ENCODE measurements at regions not wholly inside any gene's neighbourhood (a gene's known extent, or its start where the extent isn't known, plus 50 kb on each side); places are given as distances from the start of the nearest gene placed in this dataset.

- in situ Hi-C loops (cut with MboI) (no loop called here), intact Hi-C loops (cut with micrococcal nuclease) (no loop called here)
- no peak overlapping the region for H3K9ac ChIP-seq (ENCODE audit: insufficient read depth in 1 of 2, low read depth in 2 of 2, low read length in 2 of 2)
- CTCF ChIA-PET (ENCODE audit: low intra/inter-chr PET ratio) = no interaction called here
- no peaks in the 10 kb centered on the region for H3K4me1 ChIP-seq (replicated peaks in 1 of 2; ENCODE audit: control insufficient read depth in 2 of 2, insufficient read depth in 2 of 2, low read length in 2 of 2)
- POLR2A ChIA-PET = no interaction called here
- no peaks in the 10 kb centered on the region for H3K27me3 ChIP-seq (ENCODE audit: control insufficient read depth in 2 of 2, insufficient read depth in 2 of 2, low read length in 2 of 2)
- ATAC-seq = no peak
- no peak overlapping the region for H2AFZ ChIP-seq (ENCODE audit: low read depth, low read length)
- H3K9me3 ChIP-seq (replicated peaks; ENCODE audit: control insufficient read depth, insufficient read depth, low read depth, low read length) = no peaks in the 10 kb centered on the region; the same call in 1 of the 2 replicates
- no peak overlapping the region for H3K4me2 ChIP-seq (ENCODE audit: insufficient read depth, low read length)
- TF ChIP-seq FOXK1 (CRISPR knock-in tag; IDR thresholded peaks at IDR 0.05; ENCODE audit: borderline replicate concordance) = no peak
- TF ChIP-seq BRD4 (IDR thresholded peaks at IDR 0.05) = no peak
- TF ChIP-seq ATF4 (CRISPR knock-in tag; IDR thresholded peaks at IDR 0.05) = no peak
- TF ChIP-seq ZBTB5 (IDR thresholded peaks at IDR 0.05) = no peak
- TF ChIP-seq POLR2H (tag; IDR thresholded peaks at IDR 0.05; ENCODE audit: low read depth) = no peak
- no peak for TF ChIP-seq CTCFL (IDR thresholded peaks at IDR 0.05; ENCODE audit: borderline replicate concordance, insufficient read depth, low read depth, low read length, poor library complexity, severe bottlenecking)
- TF ChIP-seq PML (IDR thresholded peaks at IDR 0.05; ENCODE audit: low read length) = no peak
- TF ChIP-seq KLF1 (tag; IDR thresholded peaks at IDR 0.05) = no peak
- H3K79me2 ChIP-seq (ENCODE audit: control insufficient read depth, insufficient read depth, low read length) = no peaks in the 10 kb centered on the region
- 0% methylated on average over 1 of the region's 1 CpG for WGBS (ENCODE audit: insufficient coverage, low coverage, missing lambda C conversion rate)
- no peaks in the 10 kb centered on the region for H3K9me1 ChIP-seq (ENCODE audit: control insufficient read depth, insufficient read depth, low read length)
- no peak overlapping the region for H3K27ac ChIP-seq (ENCODE audit: extremely low read depth, low read depth, low read length)
- no peaks in the 10 kb centered on the region for H3K36me3 ChIP-seq (ENCODE audit: control insufficient read depth, insufficient read depth, low read length)
- H4K20me1 ChIP-seq (replicated peaks; ENCODE audit: control insufficient read depth, insufficient read depth, low read length) = no peaks in the 10 kb centered on the region
- no peak for FAIRE-seq
- no TSS peak for BruUV-seq (replicated peaks)
- DNase-seq (ENCODE audit: extremely low read depth in 1 of 4, low spot score in 3 of 4) = no peak
- no peak overlapping the region for H3K4me3 ChIP-seq
These were observed 579.1 kb downstream of the C4orf33 start for GRCh38 chr4:129675036-129675435.
